ENCODE measurements at regions not wholly inside any gene's neighbourhood (a gene's known extent, or its start where the extent isn't known, plus 50 kb on each side); places are given as distances from the start of the nearest gene placed in this dataset.

- TF ChIP-seq CTCF (IDR thresholded peaks at IDR 0.05; ENCODE audit: low read depth, low read length): no peak
- no peak overlapping the region for H3K4me3 ChIP-seq (ENCODE audit: low read depth, low read length)
These were observed 761.4 kb upstream of the KLHL29 start for GRCh38 chr2:22623620-22624019.

DNA sequence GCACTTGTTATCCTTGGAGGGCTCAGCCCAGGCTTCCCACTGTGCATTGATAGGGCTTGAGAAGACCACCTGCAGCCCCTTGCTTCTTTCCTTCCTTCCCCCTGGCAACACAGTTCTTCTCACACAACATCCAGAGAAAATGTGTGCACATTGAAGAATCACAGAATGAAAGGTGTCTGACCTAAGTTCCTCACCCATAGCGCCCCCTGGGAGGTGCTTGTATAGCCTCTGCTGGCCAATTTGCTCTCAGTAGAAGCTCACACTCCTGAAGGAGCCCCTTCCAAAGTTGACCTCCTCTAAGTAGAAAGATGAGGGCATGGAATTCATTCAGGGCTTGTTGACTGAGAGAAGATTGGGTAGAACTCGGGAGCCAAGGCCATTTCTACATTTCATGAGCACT, 758.4 kb upstream of the KLHL29 start:
- H3K4me3 ChIP-seq (ENCODE audit: low read depth, low read length): no peak overlapping the region
- TF ChIP-seq CTCF (IDR thresholded peaks at IDR 0.05; ENCODE audit: low read depth, low read length): no peak

GRCh38 chr2:22628221-22628620, 756.8 kb upstream of the KLHL29 start:
- no peak for TF ChIP-seq CTCF (IDR thresholded peaks at IDR 0.05; ENCODE audit: low read depth, low read length)
- no peak overlapping the region for H3K4me3 ChIP-seq (ENCODE audit: low read depth, low read length)

GRCh38 chr2:22628906-22629305, 756.1 kb upstream of the KLHL29 start:
- H3K4me3 ChIP-seq (ENCODE audit: low read depth, low read length): no peak overlapping the region
- TF ChIP-seq CTCF (IDR thresholded peaks at IDR 0.05; ENCODE audit: low read depth, low read length): no peak

DNA sequence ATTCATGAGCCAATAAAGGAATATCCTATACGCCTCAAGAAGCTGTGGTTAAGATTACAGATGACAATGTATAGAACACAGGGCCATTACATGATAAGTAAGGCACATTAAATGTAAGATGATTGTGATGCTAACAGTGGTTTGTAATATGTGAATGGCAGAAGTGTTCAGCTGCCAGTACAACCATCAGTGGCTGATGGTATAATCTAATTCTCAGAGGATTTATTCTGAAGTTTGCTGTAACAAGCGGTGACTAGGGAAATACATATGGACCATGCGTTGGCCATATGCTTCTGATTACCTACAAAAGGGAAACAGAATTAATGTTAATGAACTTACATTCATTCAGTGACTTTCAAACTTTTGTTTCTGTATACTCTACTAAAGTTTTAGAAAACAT, 750.8 kb upstream of the KLHL29 start:
- no peak overlapping the region for H3K4me3 ChIP-seq (ENCODE audit: low read depth, low read length)
- TF ChIP-seq CTCF (IDR thresholded peaks at IDR 0.05; ENCODE audit: low read depth, low read length): no peak

DNA sequence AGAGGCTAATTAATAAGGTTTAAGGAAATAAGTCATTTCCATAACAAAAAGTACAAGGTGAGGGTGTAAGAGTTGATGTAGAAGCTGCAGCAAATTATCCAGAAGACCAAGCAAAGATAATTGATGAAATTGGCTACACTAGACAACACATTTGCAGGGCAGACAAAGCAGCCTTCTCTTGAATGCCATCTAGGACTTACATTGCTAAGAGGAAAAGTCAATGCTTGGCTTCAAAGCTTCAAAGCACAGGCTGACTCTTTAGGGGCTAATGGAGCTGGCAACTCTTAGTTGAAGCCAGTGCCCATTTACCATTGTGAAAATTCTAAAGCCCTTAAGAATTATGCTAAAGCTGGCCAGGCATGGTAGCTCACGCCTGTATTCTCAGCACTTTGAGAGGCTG, 728.6 kb upstream of the KLHL29 start:
- no peak for TF ChIP-seq CTCF (IDR thresholded peaks at IDR 0.05; ENCODE audit: low read depth, low read length)
- no peak overlapping the region for H3K4me3 ChIP-seq (ENCODE audit: low read depth, low read length)

GRCh38 chr2:22673529-22673928, 711.5 kb upstream of the KLHL29 start:
- no peak for TF ChIP-seq CTCF (IDR thresholded peaks at IDR 0.05; ENCODE audit: low read depth, low read length)
- H3K4me3 ChIP-seq (ENCODE audit: low read depth, low read length): no peak overlapping the region
